ENCODE measurements at regions not wholly inside any gene's neighbourhood (a gene's known extent, or its start where the extent isn't known, plus 50 kb on each side); places are given as distances from the start of the nearest gene placed in this dataset.
"Not testable (repeated sequence)": the region's sequence is repeated elsewhere in the genome, so short reads cannot be mapped to it uniquely, and the experiment has no call there.

DNA sequence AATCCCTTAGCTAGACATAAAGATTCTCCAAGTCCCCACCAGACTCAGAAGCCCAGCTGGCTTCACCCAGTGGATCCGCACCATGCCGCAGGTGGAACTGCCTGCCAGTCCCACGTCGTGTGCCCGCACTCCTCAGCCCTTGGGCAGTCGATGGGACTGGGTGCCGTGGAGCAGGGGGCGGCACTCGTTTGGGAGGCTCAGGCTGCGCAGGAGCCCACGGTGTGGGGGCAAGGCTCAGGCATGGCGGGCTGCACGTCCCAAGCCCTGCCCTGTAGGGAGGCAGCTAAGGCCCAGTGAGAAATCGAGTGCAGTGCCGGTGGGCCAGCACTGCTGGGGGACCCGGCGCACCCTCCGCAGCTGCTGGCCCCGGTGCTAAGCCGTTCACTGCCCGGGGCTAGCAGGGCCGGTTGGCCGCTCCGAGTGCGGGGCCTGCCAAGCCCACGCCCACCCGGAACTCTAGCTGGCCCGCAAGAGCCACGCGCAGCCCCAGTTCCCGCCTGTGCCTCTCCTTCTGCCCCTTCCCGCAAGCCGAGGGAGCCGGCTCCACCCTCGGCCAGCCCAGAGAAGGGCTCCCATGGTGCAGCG, 95.9 kb upstream of the DTNBP1 start:
- DNase-seq, result no peak

DNA sequence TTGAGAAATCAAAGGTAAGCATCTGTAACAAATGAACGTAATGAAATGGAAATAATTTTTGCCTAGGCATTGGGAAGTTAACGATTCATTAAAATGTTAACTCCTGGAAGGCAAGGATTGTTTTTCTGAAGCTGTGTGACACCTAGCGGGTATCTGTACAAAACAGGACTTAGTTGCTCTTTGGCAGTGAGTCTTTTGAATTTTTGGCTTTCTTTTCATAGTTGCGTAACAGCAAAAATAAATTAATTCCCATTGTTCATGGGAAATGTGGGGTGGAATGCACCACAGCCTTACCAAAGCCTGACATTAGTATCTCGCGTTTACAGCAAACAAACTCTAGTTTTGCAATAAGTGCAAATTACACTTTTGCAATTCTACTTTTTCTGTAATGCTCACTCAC, 92.7 kb upstream of the DTNBP1 start:
- DNase-seq, result no peak

DNA sequence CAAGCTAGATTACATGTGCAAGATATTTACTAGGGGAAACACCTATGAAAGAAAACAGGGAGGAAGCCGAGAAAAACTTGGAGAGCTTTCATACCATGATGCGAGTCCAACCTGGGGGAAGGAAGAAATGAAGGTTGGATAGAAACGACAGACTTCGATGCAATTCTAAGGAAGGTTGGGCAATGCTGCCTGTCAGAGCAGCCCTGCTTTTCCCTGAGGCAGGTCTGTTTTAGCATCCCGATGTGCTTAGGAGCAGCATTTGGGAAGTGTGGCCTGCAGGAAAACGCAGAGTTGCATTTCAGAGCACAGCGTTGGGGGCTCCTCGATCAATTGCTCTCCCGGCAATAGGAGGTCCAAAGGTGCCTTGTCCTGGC, 91.9 kb upstream of the DTNBP1 start:
- no peak for DNase-seq

DNA sequence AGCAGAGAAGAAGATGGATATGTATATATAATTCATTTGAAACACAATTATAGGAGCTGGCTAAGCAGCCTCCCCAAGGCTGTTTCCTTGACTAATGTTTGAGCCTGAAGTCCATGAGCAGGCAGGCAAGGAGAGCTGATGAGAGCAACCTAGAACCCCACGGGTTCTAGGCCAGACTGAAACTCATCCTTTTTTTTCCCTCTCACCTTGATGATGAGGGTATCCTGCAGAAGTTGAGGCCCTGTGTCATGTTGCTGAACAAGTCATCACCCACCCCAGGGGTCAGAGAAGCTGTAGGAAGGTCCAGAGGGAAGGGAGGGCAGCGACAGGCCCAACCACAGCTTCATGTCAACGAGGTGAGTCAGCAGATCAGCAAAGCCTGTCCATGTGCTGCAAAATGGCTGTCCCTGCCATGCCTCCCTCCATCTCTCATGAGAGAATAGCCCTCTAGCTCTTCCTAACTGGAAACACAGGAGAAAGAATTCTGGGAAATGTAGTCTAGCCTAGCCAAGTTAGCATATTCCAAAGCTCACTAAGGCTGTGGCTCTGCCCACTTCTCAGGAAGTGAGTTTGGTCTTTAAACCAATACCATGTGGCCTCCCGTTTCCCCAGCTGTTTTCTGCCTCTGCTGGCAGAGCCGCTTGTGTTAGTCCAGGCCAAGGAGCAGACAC, 91.3 kb upstream of the DTNBP1 start:
- no peak for DNase-seq

DNA sequence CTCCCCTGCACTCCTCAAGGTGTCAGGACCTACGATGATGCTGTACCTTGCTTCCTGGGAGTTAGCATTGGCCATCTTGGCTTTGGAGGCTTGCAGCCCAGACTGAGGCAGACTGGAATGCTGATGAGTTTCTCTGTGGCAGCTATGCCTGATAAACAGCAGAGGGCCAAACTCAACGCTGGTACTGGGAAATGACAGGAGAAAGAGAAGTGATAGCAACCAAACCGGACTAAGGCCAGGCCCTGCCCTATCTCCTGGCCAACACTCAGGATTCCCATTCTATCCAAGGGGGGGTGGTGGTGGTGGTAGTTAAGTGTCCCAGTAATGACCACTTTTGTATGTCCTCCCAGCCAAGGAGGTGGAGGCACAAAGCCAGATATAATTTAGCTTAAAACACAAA, 90.0 kb upstream of the DTNBP1 start:
- no peak for DNase-seq

DNA sequence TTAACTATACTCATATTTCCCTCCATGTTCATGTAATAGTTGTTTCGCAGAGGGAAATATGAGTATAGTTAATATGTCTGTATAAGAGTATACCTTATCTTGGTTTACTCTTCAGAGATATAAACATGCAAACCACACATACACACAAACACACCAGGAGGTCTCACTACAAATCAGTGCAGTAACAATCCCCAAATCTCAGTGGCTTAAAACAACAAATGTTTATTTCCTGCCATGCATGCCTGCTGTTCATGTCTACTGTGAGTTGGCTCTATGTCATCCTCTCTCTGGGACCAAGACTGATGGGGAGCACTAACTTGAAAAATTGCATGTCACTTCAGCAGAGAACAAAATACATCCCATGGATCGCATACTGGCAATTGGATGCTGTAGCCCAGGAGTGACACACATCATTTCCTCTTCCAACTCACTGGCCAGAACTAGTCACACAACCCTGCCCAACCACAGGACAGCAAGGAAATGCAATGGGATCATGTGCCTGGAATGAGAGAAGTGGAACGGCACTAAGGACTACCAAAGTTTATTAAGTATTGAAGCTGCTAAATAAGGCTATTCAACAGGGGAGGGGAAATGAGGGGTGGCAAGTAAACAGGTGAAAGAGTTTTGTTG, 89.0 kb upstream of the DTNBP1 start:
- no peak for DNase-seq

DNA sequence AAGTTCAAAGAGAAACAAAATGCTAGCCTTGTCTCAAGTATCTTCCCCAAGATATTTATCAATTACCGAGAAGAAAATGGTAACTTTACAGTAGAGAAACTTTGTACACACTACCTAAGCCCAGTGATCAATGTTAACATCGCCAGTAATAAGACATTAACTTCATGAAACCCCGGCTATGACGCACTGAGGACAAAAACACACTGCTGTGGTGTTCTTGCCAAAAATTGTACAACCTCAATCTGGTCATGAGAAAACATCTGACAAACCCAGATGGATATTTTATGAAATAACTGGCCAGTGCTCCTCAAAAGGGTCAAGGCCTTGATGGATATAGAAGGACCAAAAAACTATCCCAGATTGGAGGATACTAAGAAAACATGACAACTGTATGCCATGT, 85.5 kb upstream of the DTNBP1 start:
- no peak for DNase-seq

DNA sequence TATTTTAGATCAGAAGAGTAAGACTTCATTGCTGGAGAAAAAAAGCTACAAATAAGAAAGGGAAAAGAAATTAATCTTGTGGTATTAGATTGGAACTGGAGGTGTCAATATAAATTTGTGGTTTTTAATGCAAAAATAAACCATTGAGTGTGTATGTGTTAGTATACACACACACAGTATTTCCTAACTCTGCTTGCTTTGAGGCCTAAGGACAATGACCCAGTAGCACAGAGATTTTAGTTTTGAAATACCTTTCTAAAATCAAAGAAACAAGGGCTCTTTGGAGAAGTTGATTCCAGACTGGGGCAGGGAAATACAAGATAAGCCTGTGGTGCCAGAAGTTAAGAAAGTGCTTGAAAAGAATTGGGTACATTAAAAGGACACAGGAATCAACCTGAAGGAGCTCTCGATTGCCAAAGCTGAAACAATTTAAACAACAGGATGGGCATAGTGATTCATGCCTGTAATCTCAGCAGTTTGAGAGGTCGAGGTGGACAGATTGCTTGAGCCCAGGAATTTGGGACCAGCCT, 84.6 kb upstream of the DTNBP1 start:
- DNase-seq, result no peak

DNA sequence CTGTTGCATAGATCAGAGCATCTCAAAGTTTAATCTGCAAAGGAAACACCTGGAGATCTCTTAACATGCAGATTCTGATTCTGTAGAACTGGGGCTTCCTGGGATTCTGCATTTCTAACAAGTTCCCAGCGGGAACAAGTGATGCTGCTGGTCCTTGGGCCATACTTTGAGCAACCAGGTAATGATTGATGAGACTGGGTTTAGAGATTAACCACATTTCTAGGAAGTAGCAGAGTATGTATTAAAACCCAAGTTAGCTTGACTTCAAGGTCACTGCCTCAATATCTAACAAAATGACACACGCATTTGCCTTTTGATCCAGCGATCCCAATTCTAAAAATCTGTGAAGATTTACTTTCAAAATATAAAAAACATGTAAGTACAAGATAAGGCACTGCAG, 83.0 kb upstream of the DTNBP1 start:
- DNase-seq, result no peak

DNA sequence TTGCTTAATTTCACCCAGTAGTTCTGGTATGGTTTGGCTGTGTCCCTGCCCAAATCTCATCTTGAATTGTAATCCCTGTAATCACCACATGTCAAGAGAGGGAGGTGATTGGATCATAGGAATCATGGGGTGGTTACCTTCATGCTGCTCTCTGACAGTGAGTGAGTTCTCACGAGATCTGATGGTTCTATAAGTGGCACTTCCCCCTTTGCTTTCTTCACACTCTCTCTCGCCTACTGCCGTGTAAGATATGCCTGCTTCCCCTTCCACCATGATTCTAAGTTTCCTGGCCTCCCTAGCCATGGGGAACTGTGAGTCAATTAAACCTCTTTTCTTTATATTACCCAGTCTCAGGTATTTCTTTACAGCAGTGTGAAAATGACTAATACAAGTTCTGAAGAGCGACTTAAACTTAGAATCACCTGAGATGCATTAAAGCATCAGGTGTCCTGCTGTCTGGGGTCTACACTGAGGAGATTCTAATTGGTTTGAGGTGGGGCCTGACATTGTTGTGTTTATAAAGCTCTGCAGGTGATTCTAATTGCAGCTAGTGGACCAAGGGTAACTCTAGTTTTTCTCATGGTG, 82.1 kb upstream of the DTNBP1 start:
- no peak for DNase-seq

DNA sequence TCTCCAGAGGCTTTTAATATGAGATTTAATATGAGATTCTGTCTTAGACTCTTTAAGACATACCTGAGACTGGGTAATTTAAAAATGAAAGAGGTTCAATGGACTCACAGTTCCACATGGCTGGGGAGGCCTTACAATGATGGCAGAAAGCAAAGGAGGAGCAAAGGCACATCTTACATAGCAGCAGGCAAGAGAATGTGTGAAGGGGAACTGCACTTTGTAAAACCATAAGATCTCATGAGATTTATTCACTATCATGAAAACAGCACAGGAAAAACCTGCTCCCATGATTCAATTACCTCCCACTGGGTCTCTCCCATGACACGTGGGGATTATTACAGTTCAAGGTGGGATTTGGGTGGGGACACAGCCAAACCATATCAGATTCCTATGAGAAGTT, 79.2 kb upstream of the DTNBP1 start:
- DNase-seq, result not testable (repeated sequence)

DNA sequence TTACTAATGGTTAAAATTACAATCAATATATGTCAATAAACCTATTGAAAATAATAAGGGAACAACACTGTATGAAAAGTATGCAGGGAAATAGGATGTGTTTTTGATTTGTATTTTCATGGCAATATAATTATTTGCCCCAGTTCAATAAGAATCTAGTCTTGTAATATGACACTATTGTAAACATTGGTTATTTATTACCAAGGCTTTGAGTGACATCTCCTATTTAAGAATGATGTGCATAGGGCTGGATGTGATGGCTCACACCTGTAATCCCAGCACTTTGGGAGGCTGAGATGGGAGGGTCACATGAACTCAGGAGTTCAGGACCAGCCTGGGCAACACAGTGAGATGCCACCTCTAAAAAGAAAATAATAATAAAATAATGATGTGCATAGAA, 78.6 kb upstream of the DTNBP1 start:
- DNase-seq, result no peak

DNA sequence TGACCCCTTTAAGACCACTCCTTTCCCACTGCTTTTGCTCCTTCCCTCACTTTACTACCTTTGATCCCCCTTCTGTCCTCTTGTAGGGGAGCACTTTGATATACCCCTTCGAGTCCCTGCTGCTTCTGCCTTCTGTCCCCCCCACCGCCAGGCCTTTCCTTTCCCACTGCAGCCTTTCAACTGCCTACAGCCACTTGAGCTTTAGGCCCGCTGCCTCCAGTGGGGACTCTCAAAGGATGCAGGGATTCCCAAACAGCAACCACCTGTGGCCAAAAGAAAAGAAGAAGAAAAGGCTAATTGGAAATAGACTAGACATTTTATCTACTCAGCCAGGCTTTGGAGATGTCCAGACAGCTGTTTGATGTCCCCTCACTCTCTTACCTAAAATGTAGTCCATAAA, 77.0 kb upstream of the DTNBP1 start:
- DNase-seq, result no peak

DNA sequence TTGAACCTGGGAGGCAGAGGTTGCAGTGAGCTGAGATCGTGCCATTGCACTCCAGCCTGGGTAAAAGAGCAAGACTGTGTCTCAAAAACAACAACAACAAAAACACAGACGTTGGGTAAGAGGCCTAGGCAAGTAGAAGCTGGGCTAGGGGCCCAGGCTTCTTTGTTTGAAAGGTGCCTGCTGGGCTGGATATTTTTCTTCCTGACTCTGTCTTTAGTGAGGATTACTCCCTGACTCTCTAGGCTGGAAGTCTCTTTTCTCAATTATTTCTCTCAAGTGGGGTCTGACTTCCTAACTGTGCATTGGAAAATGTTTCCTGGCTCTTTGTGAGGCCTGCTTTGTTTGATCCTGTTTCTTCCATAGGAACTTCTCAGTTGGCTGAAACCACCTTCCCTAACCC, 76.5 kb upstream of the DTNBP1 start:
- no peak for DNase-seq

DNA sequence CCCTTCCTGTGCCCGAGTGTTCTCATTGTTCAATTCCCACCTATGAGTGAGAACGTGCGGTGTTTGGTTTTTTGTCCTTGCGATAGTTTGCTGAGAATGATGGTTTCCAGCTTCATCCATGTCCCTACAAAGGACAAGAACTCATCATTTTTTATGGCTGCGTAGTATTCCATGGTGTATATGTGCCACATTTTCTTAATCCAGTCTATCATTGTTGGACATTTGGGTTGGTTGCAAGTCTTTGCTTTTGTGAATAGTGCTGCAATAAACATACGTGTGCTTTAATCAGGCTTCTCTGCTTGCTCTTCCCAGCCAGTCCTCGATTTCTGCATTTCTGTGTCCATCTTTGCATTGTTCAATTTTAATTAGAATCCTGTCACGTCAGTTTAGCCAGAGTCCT, 75.4 kb upstream of the DTNBP1 start:
- not testable (repeated sequence) for DNase-seq

DNA sequence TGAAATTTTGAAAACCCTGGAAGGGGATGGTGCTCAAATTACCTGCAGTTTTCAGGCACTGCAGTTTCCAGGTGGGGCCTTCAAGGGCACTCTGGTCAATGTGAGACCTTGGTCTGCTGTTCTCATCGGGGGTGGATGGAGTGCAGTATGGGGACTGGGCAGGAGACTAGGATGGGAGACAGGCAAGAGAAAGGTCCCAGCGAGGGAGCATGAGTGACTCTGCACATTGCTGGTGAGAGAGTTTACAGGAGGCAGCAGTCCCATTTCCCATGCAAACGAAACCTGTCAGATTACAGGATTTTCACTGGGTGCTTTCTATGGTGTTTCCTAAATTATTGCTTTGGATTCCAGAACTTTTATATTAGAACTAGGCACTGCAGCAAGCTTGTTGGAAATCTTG, 73.5 kb upstream of the DTNBP1 start:
- DNase-seq, result no peak

DNA sequence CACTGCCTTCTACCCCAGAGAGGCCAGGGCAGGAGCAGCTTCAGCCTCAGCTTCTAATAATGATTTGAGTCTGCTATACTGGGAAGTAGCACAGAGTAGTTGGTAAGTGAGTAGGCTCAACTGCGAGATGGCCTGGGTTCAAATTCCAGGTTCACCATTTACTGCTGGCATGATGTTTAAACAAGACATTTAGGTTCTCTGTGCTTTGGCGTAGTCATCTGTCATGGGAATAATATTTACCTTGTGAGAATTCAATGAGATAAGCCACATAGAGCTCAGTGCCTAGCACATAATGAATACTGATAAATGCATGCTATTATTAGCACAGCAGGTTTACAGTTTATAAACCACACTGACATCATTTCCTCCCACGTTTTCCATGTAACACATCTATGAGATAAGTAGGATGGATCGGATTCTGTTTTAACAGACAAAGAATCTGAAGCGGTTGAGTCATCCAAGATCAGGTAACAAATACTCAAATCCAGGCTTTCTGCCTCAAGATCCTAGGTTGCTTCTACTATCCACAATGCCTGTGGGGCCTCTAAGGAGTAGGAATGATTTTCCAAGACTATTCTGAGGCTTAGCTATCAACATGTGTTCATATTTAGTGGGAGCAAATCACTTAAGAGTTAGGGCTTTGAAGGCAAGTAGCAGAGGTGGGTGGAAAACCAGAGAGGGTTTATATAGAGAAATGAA, 72.9 kb upstream of the DTNBP1 start:
- DNase-seq, result no peak

DNA sequence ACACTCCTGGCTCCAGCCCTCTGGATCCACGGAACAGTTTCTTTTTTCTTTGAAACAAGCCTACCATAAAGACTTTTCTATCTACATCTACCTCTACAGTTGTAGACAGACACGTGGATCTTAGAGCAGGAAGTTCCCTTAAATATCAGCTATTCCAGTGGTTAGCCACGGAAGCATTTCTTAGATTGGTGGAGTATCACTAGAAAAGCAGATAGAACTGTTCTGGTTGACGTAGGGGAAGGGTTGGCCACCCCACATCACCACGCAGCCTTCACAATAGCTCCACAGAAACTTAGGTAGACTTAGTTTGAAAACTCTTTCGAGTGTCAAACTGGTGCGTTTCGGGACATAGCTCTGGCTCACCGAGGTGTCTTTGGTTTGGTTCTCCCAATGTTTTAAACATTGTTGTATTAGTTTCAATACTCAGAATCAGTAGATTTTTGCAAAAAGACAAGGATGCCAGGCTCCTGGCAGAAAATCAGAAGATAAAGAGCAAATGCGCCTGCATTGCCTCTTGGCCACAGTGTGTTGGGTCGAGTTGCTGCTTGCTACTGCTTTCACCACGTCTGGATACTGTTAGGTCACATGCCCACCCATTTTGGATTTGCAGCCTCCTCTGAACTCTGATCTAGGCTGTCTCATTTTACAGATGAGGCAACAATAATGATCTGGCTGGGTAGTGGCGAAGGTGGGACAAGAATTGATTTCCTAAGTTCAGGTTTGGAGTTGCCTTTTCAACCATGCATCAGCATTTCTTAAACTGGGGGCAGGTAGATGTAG, 71.5 kb upstream of the DTNBP1 start:
- no peak for DNase-seq

DNA sequence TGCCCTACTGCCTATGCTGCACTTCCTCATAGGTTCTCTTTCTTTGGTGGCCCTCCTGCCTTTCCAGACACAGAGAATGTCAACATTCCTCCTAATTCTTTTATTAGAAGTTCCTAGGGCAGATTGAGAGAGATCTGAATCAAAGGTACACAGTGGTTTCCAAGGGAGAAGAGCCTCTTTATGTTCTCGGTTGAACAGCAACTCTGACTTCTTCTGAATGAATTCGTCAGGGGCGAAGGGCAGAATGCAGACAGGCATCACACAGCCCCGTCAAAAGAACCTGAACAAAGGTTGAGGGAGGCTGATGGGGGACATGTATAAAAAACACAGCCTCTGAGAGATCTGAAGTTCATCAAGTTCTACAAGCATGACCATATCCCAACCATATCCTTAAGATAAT, 68.1 kb upstream of the DTNBP1 start:
- DNase-seq, result no peak

DNA sequence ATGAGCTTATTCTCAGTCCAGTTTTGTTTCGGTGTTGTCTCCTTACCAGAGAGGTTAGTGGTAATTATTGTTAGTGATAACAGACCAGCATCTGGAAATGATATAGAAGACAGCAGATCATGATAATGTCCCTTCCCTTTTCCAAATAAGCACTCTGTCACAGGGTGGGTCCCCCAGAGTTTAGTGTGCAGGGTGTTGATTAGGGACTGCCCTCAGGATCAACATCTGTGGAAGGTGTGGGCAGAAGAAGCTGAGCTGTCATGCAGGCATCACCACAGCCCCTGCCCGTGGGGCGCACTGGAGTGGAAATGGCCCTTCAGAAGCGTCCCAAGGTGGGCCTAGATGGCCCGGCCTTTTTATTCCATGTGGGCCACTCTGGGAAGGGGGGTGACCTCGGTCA, 67.6 kb upstream of the DTNBP1 start:
- DNase-seq, result no peak

DNA sequence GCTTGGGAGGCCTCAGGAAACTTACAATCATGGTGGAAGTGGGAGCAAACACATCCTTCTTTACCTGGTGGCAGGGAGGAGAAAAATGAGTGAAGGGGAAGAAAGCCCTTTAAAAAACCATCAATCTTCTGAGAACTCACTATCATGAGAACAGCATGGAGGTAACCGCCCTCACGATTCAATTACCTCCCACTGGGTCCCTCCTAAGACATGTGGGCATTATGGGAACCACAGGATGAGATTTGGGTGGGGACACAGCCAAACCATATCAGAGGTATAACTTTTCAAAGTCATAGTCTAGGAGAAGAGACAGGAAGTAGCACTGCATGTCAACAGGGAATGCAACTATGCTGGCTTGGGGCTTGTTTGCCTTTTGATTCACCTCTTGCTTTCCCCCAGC, 59.9 kb upstream of the DTNBP1 start:
- DNase-seq, result no peak

DNA sequence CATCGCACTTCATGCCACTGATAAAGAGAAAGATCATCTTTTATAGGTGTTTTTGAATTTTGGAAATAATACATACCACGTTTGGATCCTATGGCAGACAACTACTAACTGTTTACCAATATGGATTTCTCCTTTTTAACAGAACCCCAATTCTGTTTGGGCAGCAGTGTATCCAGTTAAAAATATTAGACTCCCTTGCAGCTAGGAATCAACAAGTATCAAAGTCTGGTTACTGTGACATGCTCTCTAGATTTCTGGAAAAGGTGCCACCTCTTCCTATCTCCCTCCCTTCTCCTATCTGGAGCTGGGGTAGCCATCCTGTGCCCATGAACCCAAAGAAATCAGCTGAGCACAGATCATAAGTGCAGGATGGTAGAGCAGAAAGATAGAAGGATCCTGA, 54.1 kb upstream of the DTNBP1 start:
- DNase-seq, result no peak

DNA sequence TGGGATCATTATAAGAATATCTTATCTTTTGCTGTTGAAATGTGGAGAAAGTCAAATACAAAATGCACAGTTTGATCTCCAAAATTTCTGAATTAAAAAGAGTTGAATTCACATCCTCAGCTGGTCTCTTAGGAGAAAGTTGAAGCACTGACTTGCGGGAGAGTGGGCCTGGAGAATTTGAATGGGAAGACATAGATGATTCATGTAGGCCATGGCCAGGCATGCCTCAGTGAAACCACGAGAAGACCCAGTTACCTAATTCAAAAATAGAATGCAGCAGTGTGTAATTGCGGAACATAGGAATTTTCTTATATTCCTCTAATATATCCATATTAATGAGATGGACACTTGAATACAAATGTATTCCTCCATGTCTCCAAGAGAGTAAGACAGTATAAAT, 53.0 kb upstream of the DTNBP1 start:
- no peak for DNase-seq

All from cerebellar nuclear complex (tissue), 1 donor.